MM.1S (cell line): ENCODE measurements at regions not wholly inside any gene's neighbourhood (a gene's known extent, or its start where the extent isn't known, plus 50 kb on each side); places are given as distances from the start of the nearest gene placed in this dataset.

ENCODE experiments used
- DNase-seq: peaks from one replicate; pipeline ENCODE4 v3.0.0-alpha.2; 2015
- H2AFZ ChIP-seq: fragments of 300-600 bp; sonication (generic); 2 replicates; pipeline ENCODE4 v1.6.0; 2016; ENCODE audit warnings: antibody characterized with exemption, low read length
- H3F3A ChIP-seq: fragments of 300-600 bp; sonication (generic); 2 replicates; pipeline ENCODE4 v1.6.1; 2016; ENCODE audit warnings: mild to moderate bottlenecking, antibody characterized with exemption, low read length, moderate library complexity, mixed read lengths; ENCODE audit not compliant: insufficient read depth
- H3K27ac ChIP-seq: fragments of 300-600 bp; sonication (generic); 2 replicates; pipeline ENCODE4 v1.5.1; 2016; ENCODE audit warnings: mild to moderate bottlenecking, low read length
- H3K27me3 ChIP-seq: fragments of 300-600 bp; sonication (generic); replicated peaks from 2 replicates; pipeline ENCODE4 v1.6.0; 2016; ENCODE audit warnings: low read length; ENCODE audit not compliant: insufficient read depth
- H3K36me3 ChIP-seq: fragments of 300-600 bp; sonication (generic); replicated peaks from 2 replicates; pipeline ENCODE4 v1.6.1; 2016; ENCODE audit warnings: mild to moderate bottlenecking, low read length, mixed read lengths; ENCODE audit not compliant: insufficient read depth
- H3K4me1 ChIP-seq: fragments of 300-600 bp; sonication (generic); 2 replicates; pipeline ENCODE4 v1.6.1; 2016; ENCODE audit warnings: low read length, mixed read lengths
- H3K4me2 ChIP-seq: fragments of 300-600 bp; sonication (generic); 2 replicates; pipeline ENCODE4 v1.6.0; 2016; ENCODE audit warnings: low read depth, low read length
- H3K4me3 ChIP-seq: fragments of 300-600 bp; sonication (generic); 2 replicates; pipeline ENCODE4 v1.5.1; 2016; ENCODE audit warnings: low read length, mixed read lengths
- H3K79me2 ChIP-seq: fragments of 300-600 bp; sonication (generic); 2 replicates; pipeline ENCODE4 v1.6.1; 2016; ENCODE audit warnings: mixed run types, low read length, mixed read lengths
- H3K9ac ChIP-seq: fragments of 300-600 bp; sonication (generic); 2 replicates; pipeline ENCODE4 v1.6.1; 2016; ENCODE audit warnings: low read length, mixed read lengths
- H3K9me2 ChIP-seq: fragments of 300-600 bp; sonication (generic); replicated peaks from 2 replicates; pipeline ENCODE4 v1.6.1; 2016; ENCODE audit warnings: mild to moderate bottlenecking, low read length, mixed read lengths; ENCODE audit not compliant: insufficient read depth
- H3K9me3 ChIP-seq: fragments of 300-600 bp; sonication (generic); replicated peaks from 2 replicates; pipeline ENCODE4 v1.6.1; 2016; ENCODE audit warnings: mild to moderate bottlenecking, low read length, mixed read lengths; ENCODE audit not compliant: insufficient read depth
- H4K20me1 ChIP-seq: fragments of 300-600 bp; sonication (generic); 2 replicates; pipeline ENCODE4 v1.6.1; 2016; ENCODE audit warnings: mild to moderate bottlenecking, low read length, moderate library complexity, mixed read lengths; ENCODE audit not compliant: insufficient read depth
- CTCF ChIP-seq: fragments of 300-600 bp; sonication (generic); IDR thresholded peaks from 2 replicates; pipeline ENCODE4 v1.5.1; 2016; ENCODE audit warnings: antibody characterized with exemption, low read length, mixed read lengths
- EZH2 ChIP-seq: fragments of 300-600 bp; sonication (generic); optimal IDR thresholded peaks from 2 replicates; pipeline ENCODE3; 2017; ENCODE audit warnings: low read depth, mild to moderate bottlenecking, antibody characterized with exemption, low read length, mixed read lengths
- EZH2phosphoT487 ChIP-seq: fragments of 300-600 bp; sonication (generic); IDR thresholded peaks from 2 replicates; pipeline ENCODE4 v1.6.1; 2018; ENCODE audit warnings: antibody characterized with exemption, low read length

GRCh38 chr3:69563981-69564380 lies 175.3 kb upstream of the MITF start:
- no peaks in the 10 kb centered on the region for H3K79me2 ChIP-seq
- H3K4me2 ChIP-seq: no peak overlapping the region
- no peaks in the 10 kb centered on the region for H3F3A ChIP-seq
- H3K9me3 ChIP-seq: no peaks in the 10 kb centered on the region
- H3K27me3 ChIP-seq: no peaks in the 10 kb centered on the region
- H3K4me3 ChIP-seq: no peak overlapping the region
- no peaks in the 10 kb centered on the region for H4K20me1 ChIP-seq
- TF ChIP-seq CTCF (no peak), EZH2 (no peak), EZH2phosphoT487 (no peak)
- no peaks in the 10 kb centered on the region for H3K36me3 ChIP-seq
- no peak overlapping the region for H2AFZ ChIP-seq
- DNase-seq: no peak
- no peak overlapping the region for H3K27ac ChIP-seq
- no peaks in the 10 kb centered on the region for H3K9me2 ChIP-seq
- H3K9ac ChIP-seq: no peak overlapping the region
- H3K4me1 ChIP-seq: no peaks in the 10 kb centered on the region

GRCh38 chr3:69563151-69563550 lies 176.1 kb upstream of the MITF start:
- Histone ChIP-seq H3K36me3 (no peaks in the 10 kb centered on the region), H3K27ac (no peak overlapping the region), H3K27me3 (no peaks in the 10 kb centered on the region), H3K79me2 (no peaks in the 10 kb centered on the region), H4K20me1 (no peaks in the 10 kb centered on the region), H3K4me3 (no peak overlapping the region), H3K9me3 (no peaks in the 10 kb centered on the region), H3K4me2 (no peak overlapping the region), H3K9me2 (no peaks in the 10 kb centered on the region), H3K4me1 (no peaks in the 10 kb centered on the region), H2AFZ (no peak overlapping the region), H3K9ac (no peak overlapping the region), H3F3A (no peaks in the 10 kb centered on the region)
- DNase-seq: no peak
- no peak for TF ChIP-seq EZH2phosphoT487

GRCh38 chr3:69562020-69562419 lies 176.1 kb upstream of the FRMD4B start:
- no peaks in the 10 kb centered on the region for H3K36me3 ChIP-seq
- no peak for DNase-seq
- TF ChIP-seq CTCF: no peak
- TF ChIP-seq EZH2phosphoT487: no peak
- no peak for TF ChIP-seq EZH2
- H3K27ac ChIP-seq: no peak overlapping the region
- no peak overlapping the region for H2AFZ ChIP-seq
- no peak overlapping the region for H3K9ac ChIP-seq
- no peaks in the 10 kb centered on the region for H3K4me1 ChIP-seq
- no peak overlapping the region for H3K4me2 ChIP-seq
- no peaks in the 10 kb centered on the region for H3K9me3 ChIP-seq
- no peaks in the 10 kb centered on the region for H3K79me2 ChIP-seq
- H3K27me3 ChIP-seq: no peaks in the 10 kb centered on the region
- H4K20me1 ChIP-seq: no peaks in the 10 kb centered on the region
- no peak overlapping the region for H3K4me3 ChIP-seq
- no peaks in the 10 kb centered on the region for H3K9me2 ChIP-seq
- no peaks in the 10 kb centered on the region for H3F3A ChIP-seq

- Histone ChIP-seq H3K9me3 (no peaks in the 10 kb centered on the region), H3K27ac (no peak overlapping the region), H4K20me1 (no peaks in the 10 kb centered on the region), H3K27me3 (no peaks in the 10 kb centered on the region), H2AFZ (no peak overlapping the region), H3K4me2 (no peak overlapping the region), H3F3A (no peaks in the 10 kb centered on the region), H3K36me3 (no peaks in the 10 kb centered on the region), H3K9ac (no peak overlapping the region), H3K79me2 (no peaks in the 10 kb centered on the region), H3K9me2 (no peaks in the 10 kb centered on the region), H3K4me1 (no peaks in the 10 kb centered on the region), H3K4me3 (no peak overlapping the region)
- DNase-seq: no peak
- TF ChIP-seq EZH2 (no peak), CTCF (no peak), EZH2phosphoT487 (no peak)
Measured at GRCh38 chr3:69560818-69561217, 174.9 kb upstream of the FRMD4B start.
